Ammon's horn (tissue), 1 donor: ENCODE measurements at regions not wholly inside any gene's neighbourhood (a gene's known extent, or its start where the extent isn't known, plus 50 kb on each side); places are given as distances from the start of the nearest gene placed in this dataset.

Experiments
- DNase-seq: peaks from one replicate; pipeline ENCODE4 v3.0.0-alpha.2; 2016; ENCODE audit warnings: low spot score

DNA sequence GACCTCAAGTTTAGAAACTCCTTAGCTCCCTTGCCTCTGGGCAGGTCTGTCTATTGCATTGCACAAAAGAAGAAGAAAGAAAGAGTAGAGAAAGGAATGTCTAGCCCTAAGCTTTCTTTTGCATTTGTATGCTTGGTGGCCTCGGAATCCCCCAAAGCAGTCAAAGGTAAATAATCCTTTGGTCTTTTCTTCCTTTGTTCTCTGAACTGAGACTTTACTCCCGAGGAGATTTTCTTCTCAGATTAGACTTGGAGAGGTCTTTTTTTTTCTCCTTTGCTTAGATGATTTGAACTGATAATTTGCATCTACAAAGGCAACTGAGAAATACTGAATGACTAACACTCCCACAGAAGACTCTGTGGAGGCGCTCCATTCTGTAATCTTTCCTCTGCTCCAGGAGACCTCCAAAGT lies 93.2 kb downstream of the AKR1D1 start:
- DNase-seq, result no peak

DNA sequence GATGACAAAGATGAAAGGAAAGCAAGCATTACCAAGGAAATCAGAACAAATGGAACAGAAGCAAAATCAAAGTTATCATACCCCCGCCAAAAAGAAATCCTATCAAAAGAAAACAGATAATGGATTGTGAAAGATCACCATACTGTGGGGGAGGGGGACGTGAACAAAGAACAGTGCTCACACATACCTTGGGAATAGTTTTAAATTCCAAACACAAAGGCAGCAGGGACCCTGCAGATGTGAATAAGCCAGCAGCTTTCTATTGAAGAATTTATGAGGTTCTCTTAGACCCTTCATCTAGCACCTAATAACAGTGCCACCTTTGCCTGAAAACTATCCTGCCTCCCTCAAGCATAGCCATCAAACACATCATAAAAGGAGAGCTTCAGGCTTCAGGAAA lies 94.0 kb downstream of the AKR1D1 start:
- DNase-seq, result no peak

DNA sequence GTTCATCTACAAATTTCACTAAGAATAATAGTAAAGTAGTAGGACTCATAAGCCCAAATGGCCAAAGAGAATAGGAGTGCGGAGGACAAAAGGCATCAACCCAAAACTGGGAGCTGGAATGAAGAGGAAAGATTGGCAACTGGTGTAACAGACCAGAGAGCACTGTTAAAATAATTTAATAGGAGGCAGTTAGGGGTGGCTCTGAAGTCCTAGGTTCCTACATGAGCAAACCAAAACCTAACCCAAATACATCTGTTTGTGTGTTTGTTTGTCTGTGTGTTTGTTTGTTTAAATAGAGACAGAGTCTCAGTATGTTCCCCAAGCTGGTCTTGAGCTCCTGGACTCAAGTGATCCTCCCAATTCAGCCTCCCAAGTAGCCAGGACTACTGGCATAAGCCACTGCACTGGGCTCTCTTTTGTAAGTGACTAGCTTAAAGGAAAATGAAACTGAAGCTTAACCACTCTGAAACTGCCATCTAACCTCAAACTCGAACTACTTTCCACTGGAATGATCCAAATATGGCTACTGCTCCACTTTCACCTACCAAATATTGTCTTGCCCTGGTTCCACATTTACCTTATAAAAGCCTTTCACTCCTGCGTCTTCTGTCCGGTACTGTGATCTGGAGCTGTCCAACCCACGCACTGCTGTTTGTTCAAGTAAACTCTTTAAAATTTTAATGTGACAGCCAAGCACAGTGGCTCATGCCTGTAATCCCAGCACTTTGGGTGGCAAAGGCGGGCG lies 94.9 kb downstream of the AKR1D1 start:
- DNase-seq, result no peak

DNA sequence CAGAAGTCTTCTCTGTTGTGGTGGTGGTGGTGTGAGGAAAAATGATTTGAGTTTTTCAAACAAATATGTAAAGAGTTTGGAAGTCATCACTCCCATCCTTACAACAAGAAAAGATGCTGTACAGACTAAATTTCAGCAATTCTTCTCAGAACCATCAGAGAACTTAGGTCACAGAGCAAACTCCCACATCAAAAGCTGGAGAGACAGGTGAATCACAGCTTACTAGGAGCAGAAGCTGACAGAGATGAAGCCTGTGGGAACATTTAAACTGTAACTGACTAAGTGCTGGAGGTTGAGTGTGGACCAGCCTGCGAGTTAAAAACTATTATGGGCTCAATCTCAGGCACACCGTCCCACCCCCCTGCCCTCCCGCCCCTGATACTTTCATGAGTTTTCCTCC lies 97.3 kb downstream of the AKR1D1 start:
- DNase-seq, result no peak

DNA sequence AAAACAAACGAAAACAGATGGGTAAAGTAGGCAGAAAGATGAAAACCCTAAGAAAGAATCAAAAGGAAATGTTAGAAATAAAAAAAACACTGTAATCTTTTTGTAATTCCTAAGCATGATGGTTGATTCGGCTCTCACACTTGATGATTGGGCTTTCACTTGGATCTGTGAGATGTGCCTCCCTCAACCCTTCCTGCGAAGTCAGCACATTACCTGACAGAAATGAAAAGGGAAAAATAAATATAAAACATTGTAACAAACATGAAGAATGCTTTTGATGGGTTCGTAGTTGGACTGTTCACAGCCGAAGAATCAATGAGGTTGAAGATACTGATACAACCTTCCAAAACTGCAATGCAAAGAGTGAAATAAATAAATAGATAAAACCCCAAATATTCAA lies 99.8 kb downstream of the AKR1D1 start:
- DNase-seq, result no peak

DNA sequence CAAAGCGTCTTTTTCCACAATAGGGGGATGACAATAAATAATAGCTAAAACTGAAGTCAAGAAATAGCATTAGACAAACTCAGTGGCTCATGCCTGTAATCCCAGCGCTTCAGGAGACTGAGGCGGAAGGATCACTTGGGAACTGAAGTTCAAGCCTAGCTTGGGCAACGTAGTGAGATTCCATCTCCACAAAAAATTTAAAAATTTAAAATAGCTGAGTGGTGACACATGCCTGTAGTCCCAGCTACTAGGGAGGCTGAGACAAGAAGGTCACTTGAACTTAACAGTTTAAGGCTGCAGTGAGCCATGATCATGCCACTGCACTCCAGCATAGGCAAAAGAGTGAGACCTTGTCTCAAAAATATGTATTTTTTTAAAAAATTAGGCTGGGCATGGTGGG lies 107.9 kb downstream of the AKR1D1 start:
- no peak for DNase-seq

DNA sequence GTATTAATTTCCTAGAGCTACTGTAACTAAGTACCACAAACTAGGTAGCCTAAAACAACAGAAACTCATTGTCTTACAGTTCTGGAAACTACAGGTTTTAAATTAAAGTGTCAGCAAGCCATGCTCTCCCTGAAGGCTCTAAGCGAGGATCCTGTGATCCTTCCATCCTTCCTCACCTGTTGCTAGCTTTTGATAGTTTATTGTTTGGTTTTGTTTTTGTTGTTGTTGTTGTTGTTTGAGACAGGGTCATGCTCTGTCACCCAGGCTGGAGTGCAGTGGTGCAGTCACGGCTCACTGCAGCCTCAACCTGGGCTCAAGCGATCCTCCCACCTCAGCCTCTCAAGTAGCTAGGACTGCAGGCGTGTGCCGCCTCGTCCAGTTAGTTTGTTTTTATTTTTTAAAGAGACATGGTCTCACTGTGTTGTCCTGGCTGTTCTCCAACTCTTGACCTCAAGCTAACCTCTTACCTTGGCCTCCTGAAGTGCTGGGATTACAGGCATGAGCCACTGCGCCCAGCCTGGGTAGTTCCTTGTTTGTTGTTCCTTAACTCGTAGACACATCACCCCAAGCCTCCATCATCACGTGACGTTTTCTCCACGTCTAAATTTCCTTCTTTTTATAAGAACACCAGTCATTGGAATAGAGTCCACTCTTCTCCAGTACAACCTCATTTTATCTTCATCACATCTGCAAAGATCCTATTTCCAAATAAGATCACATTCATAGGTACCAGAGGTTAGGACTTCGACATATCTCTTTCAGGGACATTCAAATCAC lies 109.1 kb downstream of the AKR1D1 start:
- DNase-seq, result no peak

DNA sequence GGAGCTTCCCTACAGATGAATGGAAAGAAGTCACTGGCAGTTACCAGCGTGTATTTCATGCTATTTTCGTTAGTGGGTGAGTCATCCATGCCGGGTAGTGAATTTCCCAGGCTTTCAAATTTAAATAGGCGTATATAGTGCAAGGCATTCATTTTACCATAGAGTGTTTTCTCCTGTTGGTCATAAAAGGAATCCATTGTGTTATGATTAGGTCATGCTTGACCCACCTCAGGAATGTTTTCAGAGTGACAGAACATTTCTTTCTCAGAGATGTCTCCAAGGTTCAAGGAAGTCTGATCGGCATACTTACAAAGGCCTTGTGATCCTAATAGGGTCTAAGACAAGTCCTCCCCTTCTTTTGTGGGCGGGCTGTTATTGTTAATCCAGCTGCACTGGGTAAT lies 110.7 kb downstream of the AKR1D1 start:
- DNase-seq, result peak; percentile 56

DNA sequence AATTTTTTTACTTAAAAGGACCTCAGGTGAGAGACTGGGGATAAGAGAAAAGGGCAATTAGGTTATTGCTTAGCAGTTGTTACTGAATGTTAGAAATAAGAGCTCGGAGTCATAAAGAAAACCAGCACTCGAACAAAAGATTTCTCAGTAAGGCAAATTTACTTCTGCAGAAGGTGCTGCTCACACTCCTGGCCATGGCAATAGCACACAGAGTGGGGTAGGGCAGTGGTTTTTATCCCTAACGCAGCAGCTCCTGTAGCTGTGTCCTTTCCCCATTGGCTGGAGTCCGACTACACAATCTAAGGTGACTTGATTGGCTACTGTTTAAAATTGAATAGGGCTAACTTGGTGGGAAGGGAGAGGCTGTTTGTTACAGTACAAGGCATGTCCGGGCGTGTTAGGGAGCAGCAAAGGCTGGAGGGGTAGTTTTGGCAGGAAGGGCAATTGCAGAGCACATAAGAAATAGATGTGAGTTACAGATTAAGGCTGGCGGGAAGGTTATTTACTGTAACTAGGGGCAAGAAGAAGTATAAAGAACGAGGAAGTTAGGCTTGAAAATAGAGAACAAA lies 112.1 kb downstream of the AKR1D1 start:
- DNase-seq, result no peak

DNA sequence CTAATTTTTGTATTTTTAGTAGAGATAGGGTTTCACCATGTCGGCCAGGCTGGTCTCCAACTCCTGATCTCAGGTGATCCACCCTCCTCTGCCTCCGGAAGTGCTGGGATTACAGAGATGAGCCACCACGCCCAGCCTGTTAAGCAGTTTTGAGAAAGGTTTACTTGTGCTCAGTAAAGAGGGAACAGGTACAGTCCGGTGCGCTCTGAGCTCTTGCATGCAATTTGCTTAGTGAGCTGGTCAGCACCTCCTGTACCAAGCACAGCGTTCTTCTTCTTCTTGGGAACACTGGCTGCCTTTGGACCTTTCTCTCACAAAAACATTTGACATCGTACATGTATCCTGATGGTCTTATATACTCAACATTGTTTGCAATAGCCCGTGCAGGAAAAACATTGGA lies 118.3 kb downstream of the AKR1D1 start:
- no peak for DNase-seq

DNA sequence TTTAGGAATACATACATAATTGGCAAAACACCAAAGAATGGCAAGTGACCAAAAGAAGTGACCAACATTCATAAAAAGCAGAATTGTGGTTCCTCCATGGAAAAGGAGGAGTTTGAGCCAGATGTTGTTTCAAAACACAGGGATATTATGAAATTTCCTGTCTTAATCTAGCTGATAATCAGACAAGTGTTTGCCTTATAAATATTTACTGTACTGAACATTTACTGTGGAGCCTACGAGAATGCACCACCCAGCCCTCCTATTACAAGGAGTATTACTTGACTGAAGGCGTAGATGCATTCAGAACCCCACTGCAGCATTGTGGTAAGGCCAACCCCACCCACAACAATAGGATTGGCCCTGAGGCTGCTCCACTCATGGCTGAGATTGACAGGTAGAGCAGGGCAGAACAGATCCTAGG lies 118.9 kb downstream of the AKR1D1 start:
- no peak for DNase-seq

DNA sequence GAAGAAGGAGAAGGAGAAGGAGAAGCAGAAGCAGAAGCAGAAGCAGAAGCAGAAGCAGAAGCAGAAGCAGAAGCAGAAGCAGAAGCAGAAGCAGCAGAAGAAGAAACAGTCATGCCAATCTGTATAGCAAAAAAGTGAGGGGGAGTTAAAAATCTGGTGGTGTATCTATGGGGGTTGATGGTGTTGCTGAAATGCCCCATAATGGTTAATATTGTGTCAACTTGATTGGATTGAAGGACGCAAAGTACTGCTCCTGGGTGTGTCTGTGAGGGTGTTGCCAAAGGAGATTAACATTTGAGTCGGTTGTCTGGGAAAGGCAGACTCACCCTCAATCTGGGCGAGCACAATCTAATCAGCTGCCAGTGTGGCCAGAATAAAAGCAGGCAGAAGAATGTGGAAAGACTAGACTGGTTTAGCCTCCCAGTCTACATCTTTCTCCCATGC lies 120.3 kb downstream of the AKR1D1 start:
- DNase-seq, result peak; percentile 7

DNA sequence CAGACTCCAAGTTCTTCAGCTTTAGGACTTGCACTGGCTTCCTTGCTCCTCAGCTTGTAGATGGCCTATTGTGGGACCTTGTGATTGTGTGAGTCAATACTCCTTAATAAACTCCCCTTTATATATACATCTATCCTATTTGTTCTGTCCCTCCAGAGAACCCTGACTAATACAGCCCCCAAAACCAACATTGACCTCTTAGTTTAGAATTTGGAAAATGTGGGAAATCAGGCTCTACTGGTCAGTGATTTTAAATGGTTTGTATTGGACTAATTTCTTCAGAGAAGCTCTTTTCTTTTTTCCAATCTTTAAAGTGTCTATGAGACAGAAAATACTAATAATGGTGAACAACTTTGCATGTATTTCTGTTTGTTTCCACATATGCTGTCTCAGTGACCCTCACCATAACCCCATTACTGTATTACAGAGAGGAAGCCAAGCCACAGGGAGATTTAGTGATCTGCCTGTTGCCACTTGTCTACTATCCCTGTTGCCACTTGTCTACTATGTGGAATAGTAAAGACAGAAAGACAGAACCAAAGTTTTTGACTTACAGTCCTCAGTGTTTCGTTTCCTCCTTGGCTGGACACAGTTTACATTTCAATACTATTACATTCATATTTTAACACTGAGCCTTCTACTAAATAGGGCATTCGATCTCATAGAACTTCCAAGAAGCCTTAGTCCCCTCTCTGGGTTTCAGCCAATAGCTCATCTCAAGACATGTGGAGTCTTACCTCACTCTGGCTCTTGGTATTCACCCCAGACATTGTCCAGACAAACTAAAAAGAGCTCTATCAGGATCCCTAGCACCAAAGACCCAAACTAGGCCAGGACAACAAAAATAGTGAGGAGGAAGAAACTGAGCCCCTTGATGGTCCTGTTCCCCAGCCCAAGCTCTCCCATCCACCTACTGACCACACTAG lies 121.0 kb downstream of the AKR1D1 start:
- DNase-seq, result no peak

DNA sequence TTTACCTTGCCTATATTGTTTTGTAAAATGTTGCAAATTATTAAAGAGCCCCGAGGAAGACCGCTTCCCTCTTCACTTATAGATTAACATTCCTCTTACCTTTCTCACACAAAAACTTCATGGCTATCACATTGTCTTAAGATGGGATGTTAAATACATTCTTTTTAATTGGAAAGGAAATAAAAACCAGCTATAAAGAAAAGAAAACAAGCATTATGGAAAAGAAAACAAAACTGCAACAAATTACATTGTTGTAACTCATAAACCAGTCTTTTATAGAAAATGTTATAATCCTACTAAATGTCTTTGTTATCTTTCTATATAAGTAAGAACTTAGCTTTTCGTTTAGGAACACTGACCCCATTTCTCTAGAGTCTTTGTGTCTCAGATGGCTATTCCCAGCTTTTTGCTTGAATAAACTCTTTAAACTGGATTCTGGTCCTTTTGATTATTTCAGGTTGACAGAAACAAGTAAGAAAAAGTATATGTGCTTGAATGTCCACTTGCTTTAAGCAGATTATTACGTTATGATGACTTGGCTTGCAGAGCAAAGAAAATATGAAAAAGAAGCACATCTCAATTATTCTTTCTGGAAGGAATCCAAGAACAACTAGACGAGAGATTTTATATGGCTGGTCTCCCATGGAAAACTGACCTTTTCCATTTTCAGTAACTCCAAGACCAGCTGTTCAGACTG lies 128.2 kb downstream of the AKR1D1 start:
- no peak for DNase-seq

DNA sequence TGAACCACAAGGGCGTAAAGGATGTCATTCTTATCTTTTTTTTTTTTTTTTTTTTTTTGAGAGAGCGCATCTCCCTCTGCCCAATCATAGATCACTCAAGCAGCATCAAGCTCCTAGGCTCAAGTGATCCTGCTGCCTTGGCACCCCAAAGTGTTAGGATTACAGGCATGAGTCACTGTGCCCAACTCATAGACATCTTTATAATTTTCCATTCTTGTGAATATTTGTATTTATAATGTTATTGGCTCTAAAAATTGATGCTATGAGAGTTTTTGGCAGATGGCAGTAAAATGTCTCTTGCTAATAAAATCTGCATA lies 128.7 kb downstream of the AKR1D1 start:
- no peak for DNase-seq

DNA sequence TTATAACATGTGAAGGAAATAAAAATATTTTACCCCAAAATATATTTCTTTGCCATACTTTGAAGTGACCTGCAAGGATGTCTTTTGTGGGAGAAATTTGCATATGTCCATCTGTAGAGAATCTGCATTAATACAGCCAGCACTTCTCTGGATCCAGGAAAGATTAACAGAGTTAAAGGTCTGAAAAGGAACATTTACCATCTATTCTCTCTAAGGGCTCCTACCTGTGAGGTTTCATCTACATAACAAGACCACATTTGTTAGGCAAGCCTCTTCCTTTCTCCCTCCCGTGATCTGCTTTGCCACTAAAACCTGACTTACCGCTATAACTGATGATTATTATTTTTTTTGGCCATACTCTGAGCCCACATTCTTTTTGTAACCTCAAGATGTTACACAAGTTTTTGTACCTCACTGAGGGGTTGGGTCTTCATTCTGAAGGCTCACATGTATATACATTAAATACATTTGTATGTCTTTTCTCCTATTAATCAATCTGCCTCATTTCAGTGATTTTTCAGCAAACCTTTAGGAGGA lies 129.4 kb downstream of the AKR1D1 start:
- no peak for DNase-seq

DNA sequence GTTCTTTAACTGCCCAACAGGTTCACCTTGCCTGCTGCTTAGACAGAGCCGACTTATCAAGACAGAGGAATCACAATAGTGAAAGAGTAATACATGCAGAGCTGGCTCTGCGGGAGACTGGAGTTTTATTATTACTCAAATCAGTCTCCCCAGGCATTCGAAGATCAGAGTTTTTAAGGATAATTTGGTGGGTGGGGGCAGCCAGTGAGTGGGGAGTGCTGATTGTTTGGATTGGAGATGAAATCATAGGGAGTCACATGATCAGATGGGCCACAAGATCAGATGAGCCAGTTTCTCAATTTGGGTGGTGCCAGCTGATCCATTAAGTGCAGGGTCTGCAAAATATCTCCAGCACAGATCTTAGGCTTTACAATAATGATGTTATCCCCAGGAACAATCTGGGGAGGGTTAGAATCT lies 131.3 kb downstream of the AKR1D1 start:
- DNase-seq, result no peak

DNA sequence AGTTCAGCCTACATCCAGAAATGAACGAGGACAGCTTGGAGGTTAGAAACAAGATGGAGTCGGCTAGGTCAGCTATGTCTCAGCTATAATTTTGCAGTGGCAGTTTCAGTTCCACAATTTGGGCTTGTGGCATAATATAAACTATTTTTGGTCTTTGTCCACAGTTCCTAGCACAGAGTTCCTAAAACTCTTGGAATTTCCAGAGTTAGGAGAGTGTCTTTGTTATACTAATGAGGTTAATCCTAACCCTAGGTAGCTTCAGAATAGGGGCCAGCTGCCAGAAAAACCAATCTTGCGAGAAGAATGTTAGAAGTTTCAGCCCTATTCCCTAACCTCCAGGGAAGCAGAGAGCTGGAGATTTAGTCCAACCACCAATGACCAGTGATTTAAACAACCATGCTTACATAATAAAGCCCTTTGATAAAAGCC lies 131.9 kb downstream of the AKR1D1 start:
- DNase-seq, result no peak

DNA sequence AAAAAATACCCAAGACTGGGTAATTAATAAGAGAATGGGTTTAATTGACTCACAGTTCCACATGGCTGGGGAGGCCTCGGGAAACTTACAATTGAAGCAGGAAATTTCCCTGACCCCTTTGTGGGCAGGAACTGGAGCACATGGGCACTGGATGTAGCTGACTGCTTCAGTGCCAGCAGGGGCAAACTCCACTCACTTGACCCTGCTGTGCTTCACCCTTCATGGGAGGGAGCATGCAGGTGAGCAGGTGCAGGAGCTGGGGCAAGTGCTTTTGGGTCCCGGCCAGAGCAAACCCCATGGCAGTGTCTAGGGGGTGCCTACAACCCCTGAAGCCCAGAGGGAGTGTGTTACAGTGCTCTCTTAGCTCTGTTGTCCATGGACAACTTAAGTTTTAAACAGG lies 132.6 kb downstream of the AKR1D1 start:
- no peak for DNase-seq

DNA sequence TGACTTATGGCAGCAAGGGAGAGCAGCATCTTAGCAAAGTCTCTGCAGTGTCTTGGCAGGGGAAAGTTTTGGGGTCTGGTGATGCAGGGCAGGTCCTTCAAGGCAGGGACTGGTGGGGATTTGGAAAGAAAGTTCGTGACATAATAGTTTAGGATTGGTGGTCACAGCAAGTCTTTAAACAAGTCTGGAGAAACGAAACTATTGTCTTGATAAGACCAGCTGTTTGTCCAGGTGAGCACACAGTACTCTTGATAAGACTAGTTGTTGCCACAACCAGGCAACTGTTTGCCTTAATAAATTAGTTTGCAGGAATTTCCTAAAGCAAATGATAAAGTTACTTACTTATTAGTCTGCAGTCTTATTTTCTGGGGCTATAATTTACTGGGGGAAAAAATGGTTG lies 136.1 kb downstream of the AKR1D1 start:
- DNase-seq, result no peak

DNA sequence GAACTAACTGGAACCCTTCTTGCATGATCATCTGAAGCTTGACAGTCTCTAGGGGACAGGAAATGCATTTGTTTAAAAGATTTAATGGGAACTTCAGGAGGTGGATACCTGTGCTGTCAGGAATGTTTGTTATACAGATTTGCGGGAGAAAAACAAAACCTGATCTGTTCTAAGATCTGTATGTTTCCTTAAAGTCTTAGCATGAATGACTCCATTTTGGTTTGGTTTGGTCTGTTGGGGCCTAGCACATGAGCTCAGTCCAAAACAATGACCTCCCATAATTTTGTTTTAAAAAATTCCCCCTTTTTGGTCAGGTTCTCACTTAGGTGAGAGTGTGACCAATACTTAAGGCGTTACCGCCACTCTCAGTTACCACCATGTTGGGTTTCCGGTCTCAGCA lies 138.7 kb downstream of the AKR1D1 start:
- no peak for DNase-seq
